Fibroblast of mammary gland (primary cell): ENCODE measurements at regions not wholly inside any gene's neighbourhood (a gene's known extent, or its start where the extent isn't known, plus 50 kb on each side); places are given as distances from the start of the nearest gene placed in this dataset.

Experiments used
- DNase-seq: peaks from one replicate; pipeline ENCODE4 v3.0.0-alpha.2; 2010; ENCODE audit warnings: low read depth
- H3K4me3 ChIP-seq: 2 replicates; pipeline ENCODE4 v1.5.1; 2011; ENCODE audit warnings: low read depth, mild to moderate bottlenecking, low read length, moderate library complexity; ENCODE audit not compliant: control insufficient read depth
- TF ChIP-seq, protein P1 (sequence below): conservative IDR thresholded peaks from 2 replicates; pipeline ENCODE4 v1.5.1; 2011; ENCODE audit warnings: low read depth, low read length, inconsistent platforms; ENCODE audit not compliant: control insufficient read depth, insufficient read depth

DNA sequence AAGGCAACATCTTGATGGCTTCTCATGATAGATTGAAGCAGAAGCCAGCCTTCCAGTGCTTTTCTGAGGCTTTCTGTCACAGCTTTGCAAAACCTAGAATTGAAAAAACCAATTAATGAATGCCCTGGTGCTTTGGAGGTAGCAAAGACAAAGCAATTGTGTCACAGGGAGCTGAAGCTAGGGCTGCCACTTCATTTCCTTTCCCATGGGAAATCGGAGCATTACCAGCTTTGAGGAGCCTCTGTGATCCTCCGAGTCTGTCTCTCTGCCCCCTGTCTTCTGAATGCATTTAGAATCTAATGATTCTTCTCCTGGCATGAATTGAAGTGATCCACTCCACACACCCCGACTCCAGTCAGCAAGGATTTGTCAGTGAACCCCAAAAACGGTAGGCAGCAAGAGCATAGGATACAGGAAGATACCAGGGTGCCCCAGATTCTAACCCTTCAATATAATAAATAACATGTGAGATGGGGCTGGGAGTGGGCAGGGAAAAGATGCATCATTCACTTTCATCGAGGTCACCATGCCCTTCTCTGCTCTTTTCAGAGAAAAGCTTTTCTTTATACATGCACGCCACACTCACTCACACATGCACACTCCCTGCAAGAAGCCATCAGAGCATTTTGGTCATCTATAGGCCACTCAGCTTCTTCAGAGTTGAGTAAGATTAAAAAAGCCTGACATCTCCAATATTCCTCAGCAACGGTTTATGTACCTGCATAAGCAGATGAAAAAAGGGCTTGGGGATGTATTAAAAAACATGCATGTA, 247.7 kb upstream of the ZNF462 start:
- TF ChIP-seq, protein P1, sequence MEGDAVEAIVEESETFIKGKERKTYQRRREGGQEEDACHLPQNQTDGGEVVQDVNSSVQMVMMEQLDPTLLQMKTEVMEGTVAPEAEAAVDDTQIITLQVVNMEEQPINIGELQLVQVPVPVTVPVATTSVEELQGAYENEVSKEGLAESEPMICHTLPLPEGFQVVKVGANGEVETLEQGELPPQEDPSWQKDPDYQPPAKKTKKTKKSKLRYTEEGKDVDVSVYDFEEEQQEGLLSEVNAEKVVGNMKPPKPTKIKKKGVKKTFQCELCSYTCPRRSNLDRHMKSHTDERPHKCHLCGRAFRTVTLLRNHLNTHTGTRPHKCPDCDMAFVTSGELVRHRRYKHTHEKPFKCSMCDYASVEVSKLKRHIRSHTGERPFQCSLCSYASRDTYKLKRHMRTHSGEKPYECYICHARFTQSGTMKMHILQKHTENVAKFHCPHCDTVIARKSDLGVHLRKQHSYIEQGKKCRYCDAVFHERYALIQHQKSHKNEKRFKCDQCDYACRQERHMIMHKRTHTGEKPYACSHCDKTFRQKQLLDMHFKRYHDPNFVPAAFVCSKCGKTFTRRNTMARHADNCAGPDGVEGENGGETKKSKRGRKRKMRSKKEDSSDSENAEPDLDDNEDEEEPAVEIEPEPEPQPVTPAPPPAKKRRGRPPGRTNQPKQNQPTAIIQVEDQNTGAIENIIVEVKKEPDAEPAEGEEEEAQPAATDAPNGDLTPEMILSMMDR, result no peak
- no peak for DNase-seq
- H3K4me3 ChIP-seq, result no peak overlapping the region

DNA sequence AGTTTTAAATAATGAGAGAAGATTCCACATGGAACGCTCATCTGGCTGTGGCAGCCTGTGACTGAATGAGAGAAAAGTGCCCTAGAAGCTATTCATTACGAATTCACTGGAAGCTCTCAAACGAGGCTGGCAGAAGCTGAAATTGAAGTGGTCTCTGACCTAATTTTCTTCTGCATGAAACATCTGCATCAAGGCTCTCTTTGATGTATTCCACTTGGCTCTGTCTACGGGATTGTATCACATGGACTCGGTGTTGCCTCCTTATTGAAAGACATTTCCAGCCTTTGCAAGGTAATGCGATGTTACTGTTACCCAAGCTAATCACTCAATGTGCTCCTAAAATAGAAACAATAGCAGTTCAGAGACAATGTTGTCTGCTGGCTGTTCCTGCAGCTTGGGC, 246.9 kb upstream of the ZNF462 start:
- no peak for DNase-seq
- TF ChIP-seq, protein P1, result no peak
- no peak overlapping the region for H3K4me3 ChIP-seq

DNA sequence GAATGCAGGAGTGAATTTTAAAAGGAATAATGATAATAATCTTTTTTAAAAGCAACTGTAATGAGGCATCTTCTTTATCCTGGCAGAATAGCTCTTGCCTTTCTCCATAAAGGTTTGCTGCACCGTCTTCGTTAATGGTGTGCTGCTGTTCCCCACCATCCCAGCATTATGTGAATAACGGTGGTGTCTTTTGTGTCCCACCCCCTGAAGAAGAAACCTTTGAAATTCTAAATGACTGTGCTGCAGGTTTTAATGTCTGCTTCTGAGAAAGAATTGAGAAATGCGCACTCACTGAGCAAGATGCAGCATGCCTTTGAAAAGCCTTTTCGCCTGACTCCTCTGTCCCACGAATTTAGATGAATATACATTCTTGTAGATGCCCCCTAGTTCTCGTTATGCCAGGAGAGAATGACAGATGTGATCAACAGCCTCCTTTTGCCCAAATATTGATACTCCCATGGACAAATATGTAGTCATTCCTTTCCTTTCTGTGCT, 246.1 kb upstream of the ZNF462 start:
- TF ChIP-seq, protein P1, result no peak
- H3K4me3 ChIP-seq, result no peak overlapping the region
- DNase-seq, result no peak

DNA sequence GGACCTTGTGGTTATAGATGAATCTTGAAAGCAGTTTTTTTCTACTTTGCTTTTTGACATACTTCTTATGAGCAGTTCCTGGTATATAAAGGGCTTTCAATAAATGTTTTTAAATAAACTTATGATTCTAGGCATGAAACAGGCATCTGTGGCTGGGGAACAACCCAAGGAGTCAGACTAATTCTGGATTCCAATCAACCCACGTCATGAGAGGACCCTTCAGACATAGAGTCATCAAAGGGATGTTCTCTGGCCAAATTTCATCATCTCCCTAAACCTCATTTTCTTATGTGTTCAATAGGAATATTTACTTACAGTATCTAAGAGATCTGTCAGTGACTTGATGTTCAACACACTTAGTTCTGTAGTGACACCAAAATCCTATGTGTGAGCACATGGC, 243.8 kb upstream of the ZNF462 start:
- no peak overlapping the region for H3K4me3 ChIP-seq
- TF ChIP-seq, protein P1, result no peak
- peak; percentile 82 for DNase-seq

DNA sequence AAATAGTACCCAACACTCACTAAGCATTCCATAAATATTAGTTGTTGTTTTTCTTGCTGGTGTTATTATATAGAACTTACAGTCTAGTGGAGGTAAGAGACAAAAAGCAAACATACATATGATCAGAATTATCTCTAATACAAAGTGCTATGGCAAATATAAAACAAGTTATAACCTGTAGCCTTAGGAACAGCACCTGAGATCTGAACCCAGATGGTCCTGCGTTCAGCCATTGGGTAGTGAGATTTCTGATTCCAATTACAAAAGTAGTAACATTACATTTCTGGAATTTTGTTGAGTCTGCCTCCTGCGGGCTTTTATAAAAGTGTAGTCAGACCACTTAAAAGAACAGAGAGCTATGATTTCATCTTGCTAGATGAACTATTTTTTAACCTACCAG, 242.9 kb upstream of the ZNF462 start:
- TF ChIP-seq, protein P1, result no peak
- H3K4me3 ChIP-seq, result no peak overlapping the region
- no peak for DNase-seq

DNA sequence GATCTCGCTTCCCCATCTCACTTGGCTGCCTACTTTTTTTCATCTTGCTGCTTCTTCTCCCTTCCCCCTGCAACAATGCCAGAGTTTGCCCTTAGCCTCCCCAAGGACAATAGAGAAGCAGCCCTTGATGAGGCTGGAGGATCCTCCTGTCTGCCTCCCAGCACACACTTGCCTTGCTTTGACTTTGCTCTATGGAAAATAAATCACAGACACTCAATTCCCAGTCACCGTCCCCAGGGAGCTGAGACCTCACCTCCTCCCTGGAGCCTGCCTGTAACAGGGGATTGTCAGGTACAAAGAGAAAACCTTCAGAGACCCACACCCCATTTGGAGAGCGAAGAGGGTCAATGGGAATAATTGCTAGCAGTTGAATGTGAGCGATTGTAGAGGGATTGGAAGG, 242.1 kb upstream of the ZNF462 start:
- TF ChIP-seq, protein P1, result no peak
- H3K4me3 ChIP-seq, result no peak overlapping the region
- DNase-seq, result no peak
